ENCODE measurements at regions not wholly inside any gene's neighbourhood (a gene's known extent, or its start where the extent isn't known, plus 50 kb on each side); places are given as distances from the start of the nearest gene placed in this dataset.

DNA sequence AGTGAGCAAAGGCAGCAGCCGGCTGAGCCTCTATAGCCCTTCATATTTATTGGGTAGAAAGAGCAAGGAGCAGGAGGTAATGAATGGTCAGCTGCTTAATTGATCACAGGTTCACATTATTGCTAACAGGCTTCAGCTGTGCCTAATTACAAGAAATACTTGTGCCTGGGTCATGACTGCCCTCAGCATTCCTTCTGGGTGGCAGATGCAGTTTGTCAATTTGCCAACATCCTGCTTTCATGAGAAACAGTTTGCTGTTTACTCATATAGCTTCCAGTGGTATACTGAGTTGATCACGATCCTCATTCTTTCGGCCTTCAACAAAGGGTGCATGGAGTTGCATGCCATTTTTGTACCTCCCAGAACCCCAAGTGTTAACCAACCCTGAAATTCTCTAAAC, 81.0 kb upstream of the PLEKHG7 start:
- CTCF ChIA-PET = no interaction called here
- POLR2A ChIA-PET (ENCODE audit: low non-redundant PET) = no interaction called here

DNA sequence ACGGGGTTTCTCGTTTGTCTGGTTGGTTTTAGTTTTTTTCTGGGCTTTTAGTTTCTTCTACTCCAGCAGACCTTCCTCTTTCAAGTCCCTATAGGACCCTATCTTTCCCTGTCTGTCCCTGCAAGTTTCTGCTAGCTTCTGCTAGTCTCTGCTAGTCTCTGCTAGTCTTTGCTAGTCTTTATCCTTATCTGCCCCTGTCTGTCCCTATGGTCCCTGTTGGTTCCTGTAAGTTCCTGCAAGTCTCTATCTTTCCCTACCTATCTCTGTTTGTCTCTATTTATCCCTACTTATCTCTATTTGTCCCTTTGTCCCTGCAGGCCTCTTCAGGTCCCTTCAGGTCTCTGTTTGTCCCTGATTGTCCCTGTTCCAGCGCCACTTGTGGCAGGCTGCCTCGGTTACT, 81.5 kb upstream of the PLEKHG7 start:
- Histone ChIP-seq H3K27ac (ENCODE audit: low read depth, low read length, poor library complexity, severe bottlenecking) (no peak overlapping the region), H3K9me3 (ENCODE audit: low read depth, low read length, poor library complexity, severe bottlenecking) (no peaks in the 10 kb centered on the region), H3K27me3 (replicated peaks; ENCODE audit: insufficient read depth, low read depth, low read length, poor library complexity) (no peaks in the 10 kb centered on the region), H3K4me3 (ENCODE audit: low read depth, low read length, poor library complexity, severe bottlenecking) (no peak overlapping the region), H3K36me3 (ENCODE audit: insufficient read depth, low read length, poor library complexity, severe bottlenecking) (no peaks in the 10 kb centered on the region), H3K4me1 (ENCODE audit: insufficient read depth, low read length, poor library complexity, severe bottlenecking) (no peaks in the 10 kb centered on the region)
- intact Hi-C loops (cut with micrococcal nuclease; ENCODE audit: unreplicated experiment) = no loop called here
- ChIA-PET POLR2A (ENCODE audit: low non-redundant PET) (no interaction called here), CTCF (no interaction called here)
- no peak for TF ChIP-seq EZH2 (IDR thresholded peaks at IDR 0.05; ENCODE audit: borderline replicate concordance, low read depth, low read length, poor library complexity, severe bottlenecking)
- TF ChIP-seq, protein P1, sequence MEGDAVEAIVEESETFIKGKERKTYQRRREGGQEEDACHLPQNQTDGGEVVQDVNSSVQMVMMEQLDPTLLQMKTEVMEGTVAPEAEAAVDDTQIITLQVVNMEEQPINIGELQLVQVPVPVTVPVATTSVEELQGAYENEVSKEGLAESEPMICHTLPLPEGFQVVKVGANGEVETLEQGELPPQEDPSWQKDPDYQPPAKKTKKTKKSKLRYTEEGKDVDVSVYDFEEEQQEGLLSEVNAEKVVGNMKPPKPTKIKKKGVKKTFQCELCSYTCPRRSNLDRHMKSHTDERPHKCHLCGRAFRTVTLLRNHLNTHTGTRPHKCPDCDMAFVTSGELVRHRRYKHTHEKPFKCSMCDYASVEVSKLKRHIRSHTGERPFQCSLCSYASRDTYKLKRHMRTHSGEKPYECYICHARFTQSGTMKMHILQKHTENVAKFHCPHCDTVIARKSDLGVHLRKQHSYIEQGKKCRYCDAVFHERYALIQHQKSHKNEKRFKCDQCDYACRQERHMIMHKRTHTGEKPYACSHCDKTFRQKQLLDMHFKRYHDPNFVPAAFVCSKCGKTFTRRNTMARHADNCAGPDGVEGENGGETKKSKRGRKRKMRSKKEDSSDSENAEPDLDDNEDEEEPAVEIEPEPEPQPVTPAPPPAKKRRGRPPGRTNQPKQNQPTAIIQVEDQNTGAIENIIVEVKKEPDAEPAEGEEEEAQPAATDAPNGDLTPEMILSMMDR (conservative IDR thresholded peaks at IDR 0.05; ENCODE audit: low read depth, low read length) = no peak
- BruUV-seq (replicated peaks) = no TSS peak
- no peak for DNase-seq (ENCODE audit: low spot score)

More for the DNA sequence above, 81.0 kb upstream of the PLEKHG7 start:
- BruUV-seq (replicated peaks) = no TSS peak
- H3K9me3 ChIP-seq (ENCODE audit: low read depth, low read length, poor library complexity, severe bottlenecking) = no peaks in the 10 kb centered on the region
- H3K36me3 ChIP-seq (ENCODE audit: insufficient read depth, low read length, poor library complexity, severe bottlenecking) = no peaks in the 10 kb centered on the region
- no peak for TF ChIP-seq EZH2 (IDR thresholded peaks at IDR 0.05; ENCODE audit: borderline replicate concordance, low read depth, low read length, poor library complexity, severe bottlenecking)
- TF ChIP-seq, protein P1 (conservative IDR thresholded peaks at IDR 0.05; ENCODE audit: low read depth, low read length) = no peak
- no peak for DNase-seq (ENCODE audit: low spot score)
- H3K27ac ChIP-seq (ENCODE audit: low read depth, low read length, poor library complexity, severe bottlenecking) = no peak overlapping the region
- no peaks in the 10 kb centered on the region for H3K4me1 ChIP-seq (ENCODE audit: insufficient read depth, low read length, poor library complexity, severe bottlenecking)
- no peak overlapping the region for H3K4me3 ChIP-seq (ENCODE audit: low read depth, low read length, poor library complexity, severe bottlenecking)
- intact Hi-C loops (cut with micrococcal nuclease; ENCODE audit: unreplicated experiment) = no loop called here
- H3K27me3 ChIP-seq (replicated peaks; ENCODE audit: insufficient read depth, low read depth, low read length, poor library complexity) = no peaks in the 10 kb centered on the region

DNA sequence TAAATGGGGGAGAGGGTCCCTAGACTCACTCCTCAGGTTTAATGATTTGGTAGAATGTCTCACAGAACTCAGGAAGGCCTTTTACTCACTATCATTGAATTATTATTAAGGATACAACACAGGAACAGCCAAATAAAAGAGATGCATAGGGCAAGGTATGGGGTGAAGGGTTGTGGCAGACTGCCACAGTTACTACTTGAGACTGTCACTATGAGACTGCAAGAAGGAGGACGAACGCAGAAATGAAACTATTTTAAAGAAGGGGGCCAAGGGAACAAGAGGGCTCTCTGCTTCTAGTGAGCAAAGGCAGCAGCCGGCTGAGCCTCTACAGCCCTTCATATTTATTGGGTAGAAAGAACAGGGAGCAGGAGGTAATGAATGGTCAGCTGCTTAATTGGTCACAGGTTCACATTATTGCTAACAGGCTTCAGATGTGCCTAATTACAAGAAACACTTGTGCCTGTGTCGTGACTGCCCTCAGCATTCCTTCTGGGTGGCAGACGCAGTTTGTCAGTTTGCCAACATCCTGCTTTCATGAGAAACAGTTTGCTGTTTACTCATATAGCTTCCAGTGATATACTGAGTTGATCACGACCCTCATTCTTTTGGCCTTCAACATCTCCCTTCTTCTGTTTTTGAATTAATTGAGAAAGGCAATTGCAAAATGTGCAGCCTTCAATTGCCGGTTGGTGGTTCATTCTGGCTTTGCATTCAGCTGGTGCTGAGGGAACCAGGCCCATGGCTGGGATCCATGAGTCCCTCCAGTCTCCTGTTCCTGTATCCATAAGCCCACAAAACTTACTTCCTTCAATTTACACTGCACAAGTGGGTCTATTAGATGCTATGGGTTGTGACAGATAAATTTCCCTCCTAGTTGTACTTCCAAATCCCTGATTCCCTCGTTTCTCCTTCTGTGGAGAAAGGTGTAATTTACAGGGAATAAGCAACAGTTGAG, 82.8 kb upstream of the PLEKHG7 start:
- H3K4me1 ChIP-seq (ENCODE audit: insufficient read depth, low read length, poor library complexity, severe bottlenecking) = no peaks in the 10 kb centered on the region
- ChIA-PET POLR2A (ENCODE audit: low non-redundant PET) (no interaction called here), CTCF (no interaction called here)
- BruUV-seq (replicated peaks) = no TSS peak
- H3K9me3 ChIP-seq (ENCODE audit: low read depth, low read length, poor library complexity, severe bottlenecking) = no peaks in the 10 kb centered on the region
- TF ChIP-seq, protein P1 (conservative IDR thresholded peaks at IDR 0.05; ENCODE audit: low read depth, low read length) = no peak
- DNase-seq (ENCODE audit: low spot score) = no peak
- H3K4me3 ChIP-seq (ENCODE audit: low read depth, low read length, poor library complexity, severe bottlenecking) = no peak overlapping the region
- no peak overlapping the region for H3K27ac ChIP-seq (ENCODE audit: low read depth, low read length, poor library complexity, severe bottlenecking)
- no peaks in the 10 kb centered on the region for H3K36me3 ChIP-seq (ENCODE audit: insufficient read depth, low read length, poor library complexity, severe bottlenecking)
- H3K27me3 ChIP-seq (replicated peaks; ENCODE audit: insufficient read depth, low read depth, low read length, poor library complexity) = no peaks in the 10 kb centered on the region
- intact Hi-C loops (cut with micrococcal nuclease; ENCODE audit: unreplicated experiment) = no loop called here

Measured in A673 (cell line).